Osteocyte (in vitro differentiated cells): ENCODE measurements at regions not wholly inside any gene's neighbourhood (a gene's known extent, or its start where the extent isn't known, plus 50 kb on each side); places are given as distances from the start of the nearest gene placed in this dataset.

Experiments
- DNase-seq: peaks from one replicate; pipeline ENCODE4 v3.0.0; 2021; ENCODE audit warnings: mixed read lengths; ENCODE audit not compliant: unreplicated experiment; ENCODE audit errors: extremely low spot score
- H3K27ac Mint-ChIP-seq: one replicate; pipeline ENCODE4 v1.8.0; 2021; ENCODE audit warnings: mild to moderate bottlenecking, mixed read lengths; ENCODE audit not compliant: unreplicated experiment
- H3K27me3 Mint-ChIP-seq: one replicate; pipeline ENCODE4 v1.8.0; 2021; ENCODE audit warnings: mixed read lengths; ENCODE audit not compliant: unreplicated experiment
- H3K36me3 Mint-ChIP-seq: one replicate; pipeline ENCODE4 v1.8.0; 2021; ENCODE audit warnings: mixed read lengths; ENCODE audit not compliant: unreplicated experiment
- H3K4me1 Mint-ChIP-seq: one replicate; pipeline ENCODE4 v1.8.0; 2021; ENCODE audit warnings: mixed read lengths; ENCODE audit not compliant: unreplicated experiment
- H3K4me3 Mint-ChIP-seq: one replicate; pipeline ENCODE4 v1.8.0; 2021; ENCODE audit warnings: mild to moderate bottlenecking, moderate library complexity, mixed read lengths; ENCODE audit not compliant: unreplicated experiment
- H3K9me3 Mint-ChIP-seq: one replicate; pipeline ENCODE4 v1.8.0; 2021; ENCODE audit warnings: mixed read lengths; ENCODE audit not compliant: unreplicated experiment
- CTCF ChIP-seq: fragments of 200-600 bp; sonication (generic); IDR thresholded peaks from 2 replicates; pipeline ENCODE4 v1.5.0; 2021; ENCODE audit warnings: antibody characterized with exemption, mild to moderate bottlenecking, moderate library complexity

- H3K36me3 Mint-ChIP-seq: no peaks in the 10 kb centered on the region
- H3K9me3 Mint-ChIP-seq: peaks cover 4% of the 10 kb centered on the region
- H3K27ac Mint-ChIP-seq: no peak overlapping the region
- no peak for TF ChIP-seq CTCF
- no peak for DNase-seq
- no peaks in the 10 kb centered on the region for H3K4me1 Mint-ChIP-seq
- H3K4me3 Mint-ChIP-seq: no peak overlapping the region
- H3K27me3 Mint-ChIP-seq: no peaks in the 10 kb centered on the region
Observed at GRCh38 chr13:21757763-21758162, 86.9 kb downstream of the FGF9 start.

- Mint-ChIP-seq H3K27me3 (no peaks in the 10 kb centered on the region), H3K4me1 (no peaks in the 10 kb centered on the region), H3K4me3 (no peak overlapping the region), H3K27ac (no peak overlapping the region), H3K9me3 (peaks cover 4% of the 10 kb centered on the region), H3K36me3 (no peaks in the 10 kb centered on the region)
- no peak for TF ChIP-seq CTCF
- DNase-seq: no peak
Observed at GRCh38 chr13:21758441-21758840, 87.6 kb downstream of the FGF9 start.

GRCh38 chr13:21759463-21759862, 88.6 kb downstream of the FGF9 start:
- Mint-ChIP-seq H3K36me3 (no peaks in the 10 kb centered on the region), H3K4me1 (no peaks in the 10 kb centered on the region), H3K27ac (no peak overlapping the region), H3K27me3 (no peaks in the 10 kb centered on the region), H3K4me3 (no peak overlapping the region), H3K9me3 (peaks cover 4% of the 10 kb centered on the region)
- TF ChIP-seq CTCF: no peak
- no peak for DNase-seq

- Mint-ChIP-seq H3K9me3 (peaks cover 4% of the 10 kb centered on the region), H3K4me3 (no peak overlapping the region), H3K27ac (no peak overlapping the region), H3K36me3 (no peaks in the 10 kb centered on the region), H3K4me1 (no peaks in the 10 kb centered on the region), H3K27me3 (no peaks in the 10 kb centered on the region)
- no peak for DNase-seq
- TF ChIP-seq CTCF: no peak
Observed at GRCh38 chr13:21759911-21760310, 89.0 kb downstream of the FGF9 start.

GRCh38 chr13:21761770-21762169, 90.9 kb downstream of the FGF9 start:
- H3K4me3 Mint-ChIP-seq: no peak overlapping the region
- no peaks in the 10 kb centered on the region for H3K27me3 Mint-ChIP-seq
- H3K36me3 Mint-ChIP-seq: no peaks in the 10 kb centered on the region

More at GRCh38 chr13:21761770-21762169, 90.9 kb downstream of the FGF9 start:
- H3K4me1 Mint-ChIP-seq: no peaks in the 10 kb centered on the region
- no peak for DNase-seq
- no peak overlapping the region for H3K27ac Mint-ChIP-seq
- H3K9me3 Mint-ChIP-seq: no peaks in the 10 kb centered on the region
- no peak for TF ChIP-seq CTCF
